Neutrophil (primary cell): ENCODE measurements at regions not wholly inside any gene's neighbourhood (a gene's known extent, or its start where the extent isn't known, plus 50 kb on each side); places are given as distances from the start of the nearest gene placed in this dataset.
"Not testable (repeated sequence)": the region's sequence is repeated elsewhere in the genome, so short reads cannot be mapped to it uniquely, and the experiment has no call there.

Experiments
- H3K27ac ChIP-seq: fragments of 200-600 bp; sonication (generic); 2 replicates; pipeline ENCODE4 v1.5.1; 2016; ENCODE audit warnings: mild to moderate bottlenecking, moderate library complexity
- H3K27me3 ChIP-seq: fragments of 200-600 bp; sonication (generic); 2 replicates; pipeline ENCODE4 v1.6.0; 2016; ENCODE audit warnings: mild to moderate bottlenecking
- H3K36me3 ChIP-seq: fragments of 200-600 bp; sonication (generic); 2 replicates; pipeline ENCODE4 v1.5.1; 2017
- H3K4me1 ChIP-seq, 2 experiments: fragments of 200-600 bp in 1 of 2; sonication (generic) in 1 of 2; 1 replicate in 1 of 2; 2 replicates in 1 of 2; pipeline versions ENCODE4 v1.5.1 to v1.6.1; 2013 to 2016; ENCODE audit warnings: low read depth in 1 of 2, low read length in 1 of 2, mild to moderate bottlenecking in 1 of 2, moderate library complexity in 1 of 2; ENCODE audit not compliant: control insufficient read depth in 1 of 2, insufficient read depth in 1 of 2
- H3K4me3 ChIP-seq, 2 experiments: fragments of 200-600 bp in 1 of 2; sonication (generic) in 1 of 2; 1 replicate in 1 of 2; 2 replicates in 1 of 2; pipeline ENCODE4 v1.5.1; 2013 to 2016; ENCODE audit warnings: low read depth in 1 of 2, low read length in 1 of 2, mild to moderate bottlenecking in 1 of 2, moderate library complexity in 1 of 2
- H3K9me3 ChIP-seq: fragments of 200-600 bp; sonication (generic); 2 replicates; pipeline ENCODE4 v1.5.1; 2016
- CTCF ChIP-seq: fragments of 200-600 bp; sonication (generic); IDR thresholded peaks from 2 replicates; pipeline ENCODE4 v1.5.1; 2016; ENCODE audit warnings: antibody characterized with exemption

- H3K4me1 ChIP-seq = no peaks in the 10 kb centered on the region
- H3K27me3 ChIP-seq = no peaks in the 10 kb centered on the region
- H3K36me3 ChIP-seq = no peaks in the 10 kb centered on the region
- no peak for TF ChIP-seq CTCF
- no peak overlapping the region for H3K4me3 ChIP-seq
- H3K27ac ChIP-seq = no peak overlapping the region
- H3K9me3 ChIP-seq = no peaks in the 10 kb centered on the region
These were observed 154.3 kb upstream of the MED13 start for GRCh38 chr17:62219221-62219899.

GRCh38 chr17:62216847-62217246, 151.8 kb upstream of the MED13 start:
- Histone ChIP-seq H3K9me3 (no peaks in the 10 kb centered on the region), H3K27me3 (no peaks in the 10 kb centered on the region), H3K4me1 (no peaks in the 10 kb centered on the region), H3K4me3 (no peak overlapping the region), H3K27ac (no peak overlapping the region), H3K36me3 (no peaks in the 10 kb centered on the region)
- no peak for TF ChIP-seq CTCF

GRCh38 chr17:62215891-62216290, 150.8 kb upstream of the MED13 start:
- H3K9me3 ChIP-seq, H3K27ac ChIP-seq, H3K27me3 ChIP-seq, H3K36me3 ChIP-seq, H3K4me1 ChIP-seq, H3K4me3 ChIP-seq: not testable (repeated sequence)

GRCh38 chr17:62206550-62206949, 141.5 kb upstream of the MED13 start:
- H3K27me3 ChIP-seq = no peaks in the 10 kb centered on the region
- no peaks in the 10 kb centered on the region for H3K36me3 ChIP-seq
- H3K9me3 ChIP-seq = no peaks in the 10 kb centered on the region
- no peak overlapping the region for H3K4me3 ChIP-seq
- TF ChIP-seq CTCF = no peak
- H3K27ac ChIP-seq = no peak overlapping the region
- no peaks in the 10 kb centered on the region for H3K4me1 ChIP-seq

- not testable (repeated sequence) for H3K36me3 ChIP-seq, H3K9me3 ChIP-seq, H3K4me1 ChIP-seq, H3K27me3 ChIP-seq, H3K27ac ChIP-seq, H3K4me3 ChIP-seq
These were observed 132.1 kb upstream of the MED13 start for GRCh38 chr17:62197156-62197555.

GRCh38 chr17:62196587-62196986, 131.5 kb upstream of the MED13 start:
- not testable (repeated sequence) for H3K27me3 ChIP-seq, H3K4me3 ChIP-seq, H3K4me1 ChIP-seq, H3K36me3 ChIP-seq, H3K27ac ChIP-seq, H3K9me3 ChIP-seq

- Histone ChIP-seq H3K4me1 (no peaks in the 10 kb centered on the region), H3K9me3 (no peaks in the 10 kb centered on the region), H3K4me3 (no peak overlapping the region), H3K36me3 (no peaks in the 10 kb centered on the region), H3K27me3 (no peaks in the 10 kb centered on the region), H3K27ac (no peak overlapping the region)
- TF ChIP-seq CTCF = no peak
These were observed 129.3 kb upstream of the MED13 start for GRCh38 chr17:62194401-62194800.
